Liver (tissue), 3 donors: ENCODE measurements at regions not wholly inside any gene's neighbourhood (a gene's known extent, or its start where the extent isn't known, plus 50 kb on each side); places are given as distances from the start of the nearest gene placed in this dataset.

ENCODE experiments used
- EGR1 ChIP-seq, 2 donors: IDR thresholded peaks; 2 replicates each; pipeline ENCODE4 v1.6.1; 2016 to 2018; ENCODE audit warnings: antibody characterized with exemption in 2 of 2, low read depth in 2 of 2
- FOXA1 ChIP-seq: IDR thresholded peaks from 2 replicates; pipeline ENCODE4 v1.6.1; 2016; ENCODE audit warnings: antibody characterized with exemption
- GABPA ChIP-seq, 2 donors: IDR thresholded peaks in 1 of 2; conservative IDR thresholded peaks in 1 of 2; 2 replicates each; pipeline ENCODE4 v1.6.1; 2016; ENCODE audit warnings: antibody characterized with exemption in 2 of 2, mild to moderate bottlenecking in 1 of 2, moderate library complexity in 1 of 2
- HNF4G ChIP-seq: IDR thresholded peaks from 2 replicates; pipeline ENCODE4 v1.6.1; 2016; ENCODE audit warnings: antibody characterized with exemption
- RAD21 ChIP-seq, 2 donors: IDR thresholded peaks; 2 replicates each; pipeline ENCODE4 v1.6.1; 2016; ENCODE audit warnings: antibody characterized with exemption in 2 of 2, mild to moderate bottlenecking in 2 of 2
- RXRA ChIP-seq, 2 donors: IDR thresholded peaks; 2 replicates each; pipeline ENCODE4 v1.6.1; 2017 to 2018; ENCODE audit warnings: antibody characterized with exemption in 2 of 2, mild to moderate bottlenecking in 1 of 2
- TAF1 ChIP-seq: conservative IDR thresholded peaks from 2 replicates; pipeline ENCODE4 v1.6.1; 2016; ENCODE audit warnings: antibody characterized with exemption, mild to moderate bottlenecking
- YY1 ChIP-seq: IDR thresholded peaks from 2 replicates; pipeline ENCODE4 v1.6.1; 2016; ENCODE audit warnings: antibody characterized with exemption, mild to moderate bottlenecking
- TF ChIP-seq, protein P1 (sequence below): fragments of 150-350 bp; IDR thresholded peaks from 2 replicates; pipeline ENCODE4 v1.5.1; 2017; ENCODE audit warnings: improper control_type of control experiment, low read depth, low read length; ENCODE audit not compliant: missing input control
- TF ChIP-seq, protein P2 (sequence below): IDR thresholded peaks from 2 replicates; pipeline ENCODE4 v1.6.1; 2016; ENCODE audit warnings: antibody characterized with exemption, mild to moderate bottlenecking
- TF ChIP-seq, protein P3 (sequence below): IDR thresholded peaks from 2 replicates; pipeline ENCODE4 v1.6.1; 2016; ENCODE audit warnings: antibody characterized with exemption
- TF ChIP-seq, protein P4 (sequence below): IDR thresholded peaks from 2 replicates; pipeline ENCODE4 v1.6.1; 2016; ENCODE audit warnings: antibody characterized with exemption
- donor health status: healthy.
- donor health status: healthy.

DNA sequence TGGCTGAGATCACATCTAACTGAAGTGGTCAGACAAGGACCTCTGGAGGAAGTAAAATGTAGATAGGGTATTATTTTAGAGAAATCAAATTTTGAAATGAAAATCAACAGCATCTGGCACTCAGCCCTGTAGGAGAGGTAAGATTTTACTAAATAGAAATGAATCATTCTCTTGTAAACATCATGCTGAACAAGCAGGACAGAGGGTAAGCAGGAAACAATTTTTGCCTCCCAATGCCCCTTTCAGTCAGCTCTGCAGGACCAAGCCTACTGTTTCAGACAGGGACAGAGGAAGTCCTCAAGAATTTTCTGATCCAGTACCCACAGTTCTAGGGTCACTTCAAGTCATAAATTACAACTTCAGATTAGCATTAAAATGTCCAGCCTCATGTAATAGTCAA is 190.1 kb downstream of the ESM1 start:
- no peak for TF ChIP-seq GABPA (IDR thresholded peaks at IDR 0.05 in 1 of 2, conservative IDR thresholded peaks at IDR 0.05 in 1 of 2)
- TF ChIP-seq, protein P1, sequence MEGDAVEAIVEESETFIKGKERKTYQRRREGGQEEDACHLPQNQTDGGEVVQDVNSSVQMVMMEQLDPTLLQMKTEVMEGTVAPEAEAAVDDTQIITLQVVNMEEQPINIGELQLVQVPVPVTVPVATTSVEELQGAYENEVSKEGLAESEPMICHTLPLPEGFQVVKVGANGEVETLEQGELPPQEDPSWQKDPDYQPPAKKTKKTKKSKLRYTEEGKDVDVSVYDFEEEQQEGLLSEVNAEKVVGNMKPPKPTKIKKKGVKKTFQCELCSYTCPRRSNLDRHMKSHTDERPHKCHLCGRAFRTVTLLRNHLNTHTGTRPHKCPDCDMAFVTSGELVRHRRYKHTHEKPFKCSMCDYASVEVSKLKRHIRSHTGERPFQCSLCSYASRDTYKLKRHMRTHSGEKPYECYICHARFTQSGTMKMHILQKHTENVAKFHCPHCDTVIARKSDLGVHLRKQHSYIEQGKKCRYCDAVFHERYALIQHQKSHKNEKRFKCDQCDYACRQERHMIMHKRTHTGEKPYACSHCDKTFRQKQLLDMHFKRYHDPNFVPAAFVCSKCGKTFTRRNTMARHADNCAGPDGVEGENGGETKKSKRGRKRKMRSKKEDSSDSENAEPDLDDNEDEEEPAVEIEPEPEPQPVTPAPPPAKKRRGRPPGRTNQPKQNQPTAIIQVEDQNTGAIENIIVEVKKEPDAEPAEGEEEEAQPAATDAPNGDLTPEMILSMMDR, result no peak
- TF ChIP-seq RAD21 (IDR thresholded peaks at IDR 0.05), result no peak
- TF ChIP-seq, protein P2, sequence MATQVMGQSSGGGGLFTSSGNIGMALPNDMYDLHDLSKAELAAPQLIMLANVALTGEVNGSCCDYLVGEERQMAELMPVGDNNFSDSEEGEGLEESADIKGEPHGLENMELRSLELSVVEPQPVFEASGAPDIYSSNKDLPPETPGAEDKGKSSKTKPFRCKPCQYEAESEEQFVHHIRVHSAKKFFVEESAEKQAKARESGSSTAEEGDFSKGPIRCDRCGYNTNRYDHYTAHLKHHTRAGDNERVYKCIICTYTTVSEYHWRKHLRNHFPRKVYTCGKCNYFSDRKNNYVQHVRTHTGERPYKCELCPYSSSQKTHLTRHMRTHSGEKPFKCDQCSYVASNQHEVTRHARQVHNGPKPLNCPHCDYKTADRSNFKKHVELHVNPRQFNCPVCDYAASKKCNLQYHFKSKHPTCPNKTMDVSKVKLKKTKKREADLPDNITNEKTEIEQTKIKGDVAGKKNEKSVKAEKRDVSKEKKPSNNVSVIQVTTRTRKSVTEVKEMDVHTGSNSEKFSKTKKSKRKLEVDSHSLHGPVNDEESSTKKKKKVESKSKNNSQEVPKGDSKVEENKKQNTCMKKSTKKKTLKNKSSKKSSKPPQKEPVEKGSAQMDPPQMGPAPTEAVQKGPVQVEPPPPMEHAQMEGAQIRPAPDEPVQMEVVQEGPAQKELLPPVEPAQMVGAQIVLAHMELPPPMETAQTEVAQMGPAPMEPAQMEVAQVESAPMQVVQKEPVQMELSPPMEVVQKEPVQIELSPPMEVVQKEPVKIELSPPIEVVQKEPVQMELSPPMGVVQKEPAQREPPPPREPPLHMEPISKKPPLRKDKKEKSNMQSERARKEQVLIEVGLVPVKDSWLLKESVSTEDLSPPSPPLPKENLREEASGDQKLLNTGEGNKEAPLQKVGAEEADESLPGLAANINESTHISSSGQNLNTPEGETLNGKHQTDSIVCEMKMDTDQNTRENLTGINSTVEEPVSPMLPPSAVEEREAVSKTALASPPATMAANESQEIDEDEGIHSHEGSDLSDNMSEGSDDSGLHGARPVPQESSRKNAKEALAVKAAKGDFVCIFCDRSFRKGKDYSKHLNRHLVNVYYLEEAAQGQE, result no peak
- TF ChIP-seq, protein P3, sequence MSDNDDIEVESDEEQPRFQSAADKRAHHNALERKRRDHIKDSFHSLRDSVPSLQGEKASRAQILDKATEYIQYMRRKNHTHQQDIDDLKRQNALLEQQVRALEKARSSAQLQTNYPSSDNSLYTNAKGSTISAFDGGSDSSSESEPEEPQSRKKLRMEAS, result no peak
- no peak for TF ChIP-seq RXRA (IDR thresholded peaks at IDR 0.05)
- TF ChIP-seq HNF4G, result no peak
- no peak for TF ChIP-seq TAF1
- TF ChIP-seq EGR1 (IDR thresholded peaks at IDR 0.05; ENCODE audit: low read depth in 2 of 2), result no peak
- TF ChIP-seq FOXA1, result no peak
- no peak for TF ChIP-seq YY1
- TF ChIP-seq, protein P4, sequence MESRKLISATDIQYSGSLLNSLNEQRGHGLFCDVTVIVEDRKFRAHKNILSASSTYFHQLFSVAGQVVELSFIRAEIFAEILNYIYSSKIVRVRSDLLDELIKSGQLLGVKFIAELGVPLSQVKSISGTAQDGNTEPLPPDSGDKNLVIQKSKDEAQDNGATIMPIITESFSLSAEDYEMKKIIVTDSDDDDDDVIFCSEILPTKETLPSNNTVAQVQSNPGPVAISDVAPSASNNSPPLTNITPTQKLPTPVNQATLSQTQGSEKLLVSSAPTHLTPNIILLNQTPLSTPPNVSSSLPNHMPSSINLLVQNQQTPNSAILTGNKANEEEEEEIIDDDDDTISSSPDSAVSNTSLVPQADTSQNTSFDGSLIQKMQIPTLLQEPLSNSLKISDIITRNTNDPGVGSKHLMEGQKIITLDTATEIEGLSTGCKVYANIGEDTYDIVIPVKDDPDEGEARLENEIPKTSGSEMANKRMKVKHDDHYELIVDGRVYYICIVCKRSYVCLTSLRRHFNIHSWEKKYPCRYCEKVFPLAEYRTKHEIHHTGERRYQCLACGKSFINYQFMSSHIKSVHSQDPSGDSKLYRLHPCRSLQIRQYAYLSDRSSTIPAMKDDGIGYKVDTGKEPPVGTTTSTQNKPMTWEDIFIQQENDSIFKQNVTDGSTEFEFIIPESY, result no peak
